Gastroesophageal sphincter (tissue), 3 donors: ENCODE measurements at regions not wholly inside any gene's neighbourhood (a gene's known extent, or its start where the extent isn't known, plus 50 kb on each side); places are given as distances from the start of the nearest gene placed in this dataset.

Experiments
- CTCF ChIP-seq, 4 experiments: fragments of 200-600 bp in 2 of 4; fragments of 450-650 bp in 2 of 4; sonication (generic) in 1 of 4; IDR thresholded peaks; one replicate each; pipeline ENCODE4 v1.5.1; 2017 to 2019; ENCODE audit warnings: antibody characterized with exemption in 4 of 4, mild to moderate bottlenecking in 2 of 4, moderate library complexity in 2 of 4
- POLR2A ChIP-seq, 2 donors: fragments of 450-650 bp; IDR thresholded peaks; one replicate each; pipeline ENCODE4 v1.6.1; 2017; ENCODE audit warnings: antibody characterized with exemption in 2 of 2, mild to moderate bottlenecking in 2 of 2, moderate library complexity in 1 of 2
- POLR2AphosphoS5 ChIP-seq: sonication (generic); formaldehyde crosslinking; IDR thresholded peaks from one replicate; pipeline ENCODE4 v1.6.1; 2017; ENCODE audit warnings: antibody characterized with exemption

- no peak for TF ChIP-seq POLR2AphosphoS5
- TF ChIP-seq POLR2A (IDR thresholded peaks at IDR 0.05), result no peak
- no peak for TF ChIP-seq CTCF (IDR thresholded peaks at IDR 0.05)
Measured at GRCh38 chr12:46503637-46504175, 131.1 kb upstream of the SLC38A2 start.
